PC-3 (cell line): ENCODE measurements at regions not wholly inside any gene's neighbourhood (a gene's known extent, or its start where the extent isn't known, plus 50 kb on each side); places are given as distances from the start of the nearest gene placed in this dataset.

ENCODE experiments used
- EZH2 ChIP-seq: fragments of 300-600 bp; sonication (generic); IDR thresholded peaks from one replicate; pipeline ENCODE4 v1.6.1; 2017; ENCODE audit warnings: antibody characterized with exemption, mild to moderate bottlenecking, low read length; ENCODE audit not compliant: unreplicated experiment
- EZH2phosphoT487 ChIP-seq: fragments of 300-600 bp; sonication (generic); IDR thresholded peaks from 2 replicates; pipeline ENCODE4 v1.6.1; 2018; ENCODE audit warnings: mild to moderate bottlenecking, antibody characterized with exemption, low read length, borderline replicate concordance
- TF ChIP-seq, protein P1 (sequence below): fragments of 300-600 bp; sonication (generic); conservative IDR thresholded peaks from 2 replicates; pipeline ENCODE4 v1.5.1; 2017; ENCODE audit warnings: antibody characterized with exemption, low read depth, mild to moderate bottlenecking, low read length

DNA sequence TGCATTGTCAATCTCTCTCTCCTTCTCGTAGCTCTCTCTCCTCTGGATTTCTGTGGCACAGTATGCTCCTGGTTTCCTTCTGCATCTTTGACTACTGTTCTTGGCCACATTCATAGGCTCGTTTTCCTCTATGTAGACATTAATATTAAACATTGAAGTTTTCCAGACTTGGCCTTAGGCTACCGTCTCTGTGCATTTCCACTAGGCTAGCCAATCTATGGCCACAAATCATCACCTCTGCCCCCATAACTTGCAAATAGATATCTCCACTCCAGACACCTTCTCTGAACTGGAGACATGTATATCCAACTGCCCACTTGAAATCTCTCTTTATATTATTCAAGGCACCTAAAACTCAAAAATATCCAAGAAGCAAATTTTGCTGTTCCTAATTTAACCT is 768.5 kb downstream of the TSN start:
- TF ChIP-seq, protein P1, sequence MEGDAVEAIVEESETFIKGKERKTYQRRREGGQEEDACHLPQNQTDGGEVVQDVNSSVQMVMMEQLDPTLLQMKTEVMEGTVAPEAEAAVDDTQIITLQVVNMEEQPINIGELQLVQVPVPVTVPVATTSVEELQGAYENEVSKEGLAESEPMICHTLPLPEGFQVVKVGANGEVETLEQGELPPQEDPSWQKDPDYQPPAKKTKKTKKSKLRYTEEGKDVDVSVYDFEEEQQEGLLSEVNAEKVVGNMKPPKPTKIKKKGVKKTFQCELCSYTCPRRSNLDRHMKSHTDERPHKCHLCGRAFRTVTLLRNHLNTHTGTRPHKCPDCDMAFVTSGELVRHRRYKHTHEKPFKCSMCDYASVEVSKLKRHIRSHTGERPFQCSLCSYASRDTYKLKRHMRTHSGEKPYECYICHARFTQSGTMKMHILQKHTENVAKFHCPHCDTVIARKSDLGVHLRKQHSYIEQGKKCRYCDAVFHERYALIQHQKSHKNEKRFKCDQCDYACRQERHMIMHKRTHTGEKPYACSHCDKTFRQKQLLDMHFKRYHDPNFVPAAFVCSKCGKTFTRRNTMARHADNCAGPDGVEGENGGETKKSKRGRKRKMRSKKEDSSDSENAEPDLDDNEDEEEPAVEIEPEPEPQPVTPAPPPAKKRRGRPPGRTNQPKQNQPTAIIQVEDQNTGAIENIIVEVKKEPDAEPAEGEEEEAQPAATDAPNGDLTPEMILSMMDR: no peak
- no peak for TF ChIP-seq EZH2phosphoT487
- TF ChIP-seq EZH2: no peak
